ENCODE measurements at regions not wholly inside any gene's neighbourhood (a gene's known extent, or its start where the extent isn't known, plus 50 kb on each side); places are given as distances from the start of the nearest gene placed in this dataset.
A peak's percentile ranks its signal among the peaks of the same experiment; 100 is the strongest.

DNA sequence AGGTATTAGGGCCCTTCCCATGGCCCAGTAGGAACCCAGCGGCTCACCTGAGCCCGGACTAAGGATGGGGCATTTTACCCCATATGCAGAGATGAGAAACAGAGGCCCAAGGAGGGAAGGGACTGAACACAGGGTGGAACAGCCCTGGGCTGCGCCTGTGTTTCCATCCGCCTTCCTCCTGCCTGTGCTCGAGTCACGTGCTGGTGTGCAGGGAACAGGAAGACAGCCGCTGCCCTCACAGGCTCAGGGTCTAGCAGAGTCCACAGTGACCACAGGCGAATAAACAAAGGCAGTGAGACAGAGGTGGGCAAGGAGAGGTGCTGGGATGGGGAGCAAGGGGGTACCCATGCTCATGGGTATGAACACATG is 129.4 kb downstream of the C9orf50 start:
- Mint-ChIP-seq H3K4me3 (peak overlapping the region; percentile 90), H3K9me3 (no peaks in the 10 kb centered on the region), H3K27me3 (no peaks in the 10 kb centered on the region), H3K27ac (peak overlapping the region; percentile 97), H3K36me3 (peaks cover 29% of the 10 kb centered on the region), H3K4me1 (ENCODE audit: low read depth) (peaks cover 57% of the 10 kb centered on the region)
- no peak for DNase-seq
- intact Hi-C loops (cut with micrococcal nuclease), result no loop called here
- ChIA-PET CTCF (no interaction called here), POLR2A (no interaction called here)

- H3K4me3 Mint-ChIP-seq, result peak overlapping the region; percentile 90
- H3K27ac Mint-ChIP-seq, result peak overlapping the region; percentile 97
- DNase-seq, result no peak
- CTCF ChIA-PET, result interaction anchor here (1.3 to 1.9 kb wide), 3 partner anchors 107 to 360 kb away, joined by 3 to 4 read pairs (median 3); no protein-coding TSS in a partner anchor
- no peaks in the 10 kb centered on the region for H3K27me3 Mint-ChIP-seq
- POLR2A ChIA-PET, result interaction anchor here (1.0 to 2.5 kb wide), 4 partner anchors 11 to 316 kb away, joined by 3 to 17 read pairs (median 4); no protein-coding TSS in a partner anchor
- H3K9me3 Mint-ChIP-seq, result no peaks in the 10 kb centered on the region
- peaks cover 29% of the 10 kb centered on the region for H3K36me3 Mint-ChIP-seq
- peaks cover 55% of the 10 kb centered on the region for H3K4me1 Mint-ChIP-seq (ENCODE audit: low read depth)
- intact Hi-C loops (cut with micrococcal nuclease), result no loop called here
Observed at GRCh38 chr9:129490583-129491486, 130.1 kb downstream of the C9orf50 start.

- peak; percentile 65 for DNase-seq
- H3K4me3 Mint-ChIP-seq, result peak overlapping the region; percentile 90
- CTCF ChIA-PET, result interaction anchor here (1.0 to 1.9 kb wide), 4 partner anchors 107 to 359 kb away, joined by 3 to 4 read pairs (median 3); no protein-coding TSS in a partner anchor
- peaks cover 55% of the 10 kb centered on the region for H3K4me1 Mint-ChIP-seq (ENCODE audit: low read depth)
- POLR2A ChIA-PET, result interaction anchor here (0.5 to 2.5 kb wide), 7 partner anchors 12 to 376 kb away, joined by 3 to 17 read pairs (median 3); no protein-coding TSS in a partner anchor
- H3K27ac Mint-ChIP-seq, result peak overlapping the region; percentile 97
- peaks cover 28% of the 10 kb centered on the region for H3K36me3 Mint-ChIP-seq
- H3K9me3 Mint-ChIP-seq, result no peaks in the 10 kb centered on the region
- intact Hi-C loops (cut with micrococcal nuclease), result loop anchor here (5.0 kb wide), 1 partner anchor 313 kb away; the partner anchor contains the start of gene IER5L
- H3K27me3 Mint-ChIP-seq, result no peaks in the 10 kb centered on the region
Observed at GRCh38 chr9:129489838-129490582, 130.9 kb downstream of the C9orf50 start.

- POLR2A ChIA-PET, result interaction anchor here (2.5 kb wide), 1 partner anchor 28 kb away, joined by 17 read pairs; no protein-coding TSS in a partner anchor
- Mint-ChIP-seq H3K36me3 (peaks cover 22% of the 10 kb centered on the region), H3K27ac (peak overlapping the region; percentile 97), H3K4me3 (peak overlapping the region; percentile 85), H3K9me3 (no peaks in the 10 kb centered on the region), H3K4me1 (ENCODE audit: low read depth) (peaks cover 68% of the 10 kb centered on the region), H3K27me3 (no peaks in the 10 kb centered on the region)
- CTCF ChIA-PET, result no interaction called here
- peak; percentile 58 for DNase-seq
- intact Hi-C loops (cut with micrococcal nuclease), result loop anchor here (1.0 to 5.0 kb wide), 3 partner anchors 30 to 348 kb away; partner anchors contain the start of gene IER5L
Observed at GRCh38 chr9:129487658-129488483, 133.0 kb downstream of the C9orf50 start.

DNA sequence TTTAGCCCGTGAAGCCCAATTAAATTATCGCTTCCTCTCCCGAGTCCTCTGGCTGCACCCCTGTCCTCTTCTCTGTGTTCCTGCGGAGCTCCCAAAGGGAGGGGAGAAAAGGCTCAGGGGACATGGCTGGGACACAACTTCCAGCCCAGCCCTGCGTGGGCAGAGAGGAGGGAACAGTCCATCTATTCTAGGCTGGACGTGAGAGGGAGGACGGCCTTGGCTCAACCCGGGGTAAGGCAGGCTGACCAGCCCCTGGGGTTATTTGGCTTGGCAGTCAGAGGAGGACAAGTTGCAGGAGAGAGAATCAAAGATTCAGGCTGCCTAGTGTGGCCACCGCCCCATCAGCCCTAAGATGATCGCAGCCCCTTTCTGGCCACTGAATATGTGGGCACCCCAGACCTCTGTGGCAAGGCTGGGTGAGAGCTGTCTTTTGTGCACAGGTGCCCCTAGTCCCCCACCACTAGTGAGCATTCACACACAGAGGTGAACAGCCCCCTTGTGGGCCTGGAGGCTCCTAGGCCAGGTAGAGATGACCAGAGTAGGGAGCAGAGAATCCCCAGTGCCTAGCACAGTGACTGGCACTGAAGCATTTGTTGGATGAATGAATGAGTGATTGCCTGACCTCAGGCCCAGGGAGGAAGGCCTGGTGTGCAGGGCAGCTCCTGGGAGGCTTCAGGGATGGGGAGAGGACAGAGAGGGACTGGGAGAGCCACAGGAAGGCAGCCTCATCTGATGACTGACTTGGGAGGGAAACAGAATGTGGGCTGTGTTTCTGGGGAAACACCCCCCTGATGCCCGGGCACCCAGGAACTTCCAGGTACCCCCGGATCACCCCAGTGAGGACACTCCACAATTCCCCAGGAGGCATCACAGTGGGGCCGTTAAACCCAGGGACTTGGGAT is 133.9 kb downstream of the C9orf50 start:
- Mint-ChIP-seq H3K4me1 (ENCODE audit: low read depth) (peaks cover 66% of the 10 kb centered on the region), H3K4me3 (peak overlapping the region; percentile 85), H3K9me3 (no peaks in the 10 kb centered on the region), H3K36me3 (peaks cover 18% of the 10 kb centered on the region), H3K27me3 (no peaks in the 10 kb centered on the region), H3K27ac (peak overlapping the region; percentile 97)
- ChIA-PET POLR2A (interaction anchor here (1.2 kb wide), 1 partner anchor 16 kb away, joined by 4 read pairs; no protein-coding TSS in a partner anchor), CTCF (no interaction called here)
- intact Hi-C loops (cut with micrococcal nuclease), result loop anchor here (1.0 to 5.0 kb wide), 2 partner anchors 29 to 310 kb away; partner anchors contain the start of gene IER5L
- DNase-seq, result peak; percentile 20

DNA sequence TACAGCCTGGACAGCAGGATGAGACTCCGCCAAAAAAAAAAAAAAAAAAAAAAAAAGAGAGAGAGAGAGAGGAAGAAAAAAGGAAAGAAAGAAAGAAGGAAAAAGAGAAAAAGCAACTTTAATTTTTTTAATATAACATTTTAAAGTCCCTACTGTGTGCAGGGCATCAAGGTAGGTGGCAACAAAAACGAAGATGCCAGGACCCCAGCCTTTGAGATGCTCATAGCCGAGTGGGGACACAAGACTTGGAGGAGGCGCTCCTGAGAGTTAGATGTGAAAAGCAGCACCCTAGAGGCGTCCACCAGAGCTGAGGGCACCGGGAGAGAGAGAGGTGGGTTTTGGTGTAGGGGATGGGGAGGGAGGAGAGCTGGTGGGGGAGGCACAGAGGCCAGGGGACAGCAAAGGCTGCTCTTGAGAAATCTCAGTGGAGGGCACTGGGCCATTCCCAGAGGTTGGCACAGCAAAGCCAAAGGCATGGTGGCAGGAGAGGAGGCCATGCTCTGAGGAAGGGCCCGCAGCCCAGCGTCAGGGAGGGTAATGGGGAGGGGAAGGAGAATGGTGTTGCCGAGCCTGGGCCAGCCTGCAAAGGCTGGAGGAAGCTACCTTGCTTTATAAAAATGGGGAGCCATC is 135.6 kb downstream of the C9orf50 start:
- intact Hi-C loops (cut with micrococcal nuclease), result loop anchor here (5.0 kb wide), 1 partner anchor 308 kb away; the partner anchor contains the start of gene IER5L
- DNase-seq, result no peak

GRCh38 chr9:129484352-129485000 is 136.4 kb downstream of the C9orf50 start:
- ChIA-PET POLR2A (interaction anchor here (4.7 kb wide), 1 partner anchor 24 kb away, joined by 22 read pairs; no protein-coding TSS in a partner anchor), CTCF (interaction anchor here (0.8 to 2.3 kb wide), 4 partner anchors 24 to 344 kb away, joined by 3 to 7 read pairs (median 4); no protein-coding TSS in a partner anchor)
- Mint-ChIP-seq H3K4me3 (peak overlapping the region; percentile 26), H3K9me3 (no peaks in the 10 kb centered on the region), H3K4me1 (ENCODE audit: low read depth) (peaks cover 49% of the 10 kb centered on the region), H3K36me3 (peaks cover 4% of the 10 kb centered on the region), H3K27me3 (peaks cover 2% of the 10 kb centered on the region), H3K27ac (peak overlapping the region; percentile 69)
- intact Hi-C loops (cut with micrococcal nuclease), result loop anchor here (5.0 kb wide), 1 partner anchor 72 kb away; no protein-coding TSS in a partner anchor
- no peak for DNase-seq

More for the DNA sequence above, 135.6 kb downstream of the C9orf50 start:
- CTCF ChIA-PET, result interaction anchor here (2.3 kb wide), 1 partner anchor 25 kb away, joined by 7 read pairs; no protein-coding TSS in a partner anchor
- Mint-ChIP-seq H3K27me3 (peaks cover 2% of the 10 kb centered on the region), H3K4me3 (peak overlapping the region; percentile 8), H3K4me1 (ENCODE audit: low read depth) (peaks cover 52% of the 10 kb centered on the region), H3K27ac (peak overlapping the region; percentile 75), H3K36me3 (peaks cover 9% of the 10 kb centered on the region), H3K9me3 (no peaks in the 10 kb centered on the region)
- POLR2A ChIA-PET, result interaction anchor here (4.7 kb wide), 1 partner anchor 25 kb away, joined by 22 read pairs; no protein-coding TSS in a partner anchor

- DNase-seq, result peak; percentile 57
- peak overlapping the region; percentile 61 for H3K4me3 Mint-ChIP-seq
- peaks cover 46% of the 10 kb centered on the region for H3K4me1 Mint-ChIP-seq (ENCODE audit: low read depth)
- peak overlapping the region; percentile 69 for H3K27ac Mint-ChIP-seq
- peaks cover 2% of the 10 kb centered on the region for H3K27me3 Mint-ChIP-seq
- intact Hi-C loops (cut with micrococcal nuclease), result loop anchor here (5.0 kb wide), 1 partner anchor 71 kb away; no protein-coding TSS in a partner anchor
- no peaks in the 10 kb centered on the region for H3K36me3 Mint-ChIP-seq
- no peaks in the 10 kb centered on the region for H3K9me3 Mint-ChIP-seq
- POLR2A ChIA-PET, result interaction anchor here (1.2 to 4.7 kb wide), 3 partner anchors 12 to 87 kb away, joined by 3 to 22 read pairs (median 3); no protein-coding TSS in a partner anchor
- CTCF ChIA-PET, result interaction anchor here (0.8 to 2.3 kb wide), 6 partner anchors 13 to 352 kb away, joined by 3 to 7 read pairs (median 4); no protein-coding TSS in a partner anchor
Observed at GRCh38 chr9:129483415-129484351, 137.2 kb downstream of the C9orf50 start.
